ENCODE measurements at regions not wholly inside any gene's neighbourhood (a gene's known extent, or its start where the extent isn't known, plus 50 kb on each side); places are given as distances from the start of the nearest gene placed in this dataset.

DNA sequence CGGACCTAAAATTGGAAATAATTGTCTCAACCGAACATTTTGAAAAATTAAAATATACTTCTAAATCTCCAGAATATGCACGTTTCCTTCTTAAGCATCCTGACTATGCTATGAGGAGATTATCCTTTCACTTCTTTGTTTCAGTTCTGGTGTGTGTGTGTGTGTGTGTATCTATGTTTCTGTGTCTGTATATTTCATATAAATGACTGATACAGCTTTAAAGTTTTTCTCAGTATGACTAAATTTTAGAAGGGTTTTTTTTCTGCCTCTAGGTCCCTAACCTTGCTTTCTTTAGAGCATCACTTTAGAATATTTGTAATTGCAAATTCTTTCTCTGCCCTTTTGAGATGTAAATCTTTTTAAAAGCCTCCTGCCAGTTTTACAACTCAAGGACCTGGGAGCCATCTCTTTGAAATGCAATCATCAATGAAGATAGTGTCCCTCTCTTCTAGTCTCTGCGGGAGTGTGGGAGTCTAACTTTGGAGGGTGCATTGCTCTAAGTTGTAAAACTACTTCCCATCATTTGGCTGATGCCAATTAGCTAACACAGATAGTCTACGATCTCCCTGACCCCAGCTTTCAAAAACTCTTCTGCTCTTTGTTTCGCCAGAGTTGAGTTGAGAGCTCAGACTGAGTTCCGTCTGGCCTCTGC lies 782.0 kb upstream of the ZWINT start:
- Histone ChIP-seq H3K27ac (no peak overlapping the region), H3K4me1 (no peaks in the 10 kb centered on the region), H3K9ac (no peak overlapping the region), H4K20me1 (no peaks in the 10 kb centered on the region), H3K4me3 (no peak overlapping the region), H3K4me2 (no peak overlapping the region), H3K9me3 (no peaks in the 10 kb centered on the region), H3K27me3 (no peaks in the 10 kb centered on the region), H3K36me3 (no peaks in the 10 kb centered on the region)
- TF ChIP-seq Cebpa-rat (IDR thresholded peaks at IDR 0.05), result no peak

GRCh38 chr10:57141708-57142107 lies 780.6 kb upstream of the ZWINT start:
- Histone ChIP-seq H3K9me3 (no peaks in the 10 kb centered on the region), H3K9ac (no peak overlapping the region), H3K4me1 (no peaks in the 10 kb centered on the region), H3K4me2 (no peak overlapping the region), H4K20me1 (no peaks in the 10 kb centered on the region), H3K27ac (no peak overlapping the region), H3K27me3 (no peaks in the 10 kb centered on the region), H3K36me3 (no peaks in the 10 kb centered on the region), H3K4me3 (no peak overlapping the region)
- no peak for TF ChIP-seq Cebpa-rat (IDR thresholded peaks at IDR 0.05)

GRCh38 chr10:57119684-57120083 lies 758.6 kb upstream of the ZWINT start:
- Histone ChIP-seq H3K27me3 (no peaks in the 10 kb centered on the region), H3K4me1 (no peaks in the 10 kb centered on the region), H3K9ac (no peak overlapping the region), H3K4me3 (no peak overlapping the region), H3K4me2 (no peak overlapping the region), H3K27ac (no peak overlapping the region), H3K9me3 (0 out of 2 replicates have a peak, but pooled peaks cover 10% of the 10 kb centered on the region), H4K20me1 (no peaks in the 10 kb centered on the region), H3K36me3 (no peaks in the 10 kb centered on the region)
- no peak for TF ChIP-seq Cebpa-rat (IDR thresholded peaks at IDR 0.05)

- no peaks in the 10 kb centered on the region for H3K27me3 ChIP-seq
- no peak overlapping the region for H3K4me3 ChIP-seq
- no peak for TF ChIP-seq Cebpa-rat (IDR thresholded peaks at IDR 0.05)
- H3K9me3 ChIP-seq, result no peaks in the 10 kb centered on the region
- H3K27ac ChIP-seq, result no peak overlapping the region
- no peak overlapping the region for H3K4me2 ChIP-seq
- H3K9ac ChIP-seq, result no peak overlapping the region
- H4K20me1 ChIP-seq, result no peaks in the 10 kb centered on the region
- no peaks in the 10 kb centered on the region for H3K4me1 ChIP-seq
- H3K36me3 ChIP-seq, result no peaks in the 10 kb centered on the region
Observed at GRCh38 chr10:57113545-57113944, 752.5 kb upstream of the ZWINT start.

DNA sequence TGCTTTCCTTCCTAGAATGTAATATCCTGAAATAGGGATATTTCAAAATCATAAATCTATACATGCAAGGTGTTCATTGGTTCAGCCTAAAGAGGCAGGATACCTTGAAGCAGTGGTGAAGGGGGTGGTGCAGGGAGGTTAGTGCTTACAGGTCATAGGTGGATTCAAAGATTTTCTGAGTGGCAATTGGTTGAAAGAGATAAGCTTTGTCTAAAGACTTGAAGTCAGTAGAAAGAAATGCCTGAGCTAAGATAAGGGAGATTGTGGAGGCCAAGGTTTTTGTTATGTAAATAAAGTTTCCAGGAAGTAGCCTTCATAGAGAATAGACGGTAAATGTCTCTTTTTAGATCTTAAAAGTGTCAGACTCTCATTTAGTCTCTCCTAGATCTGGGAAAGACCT lies 741.2 kb upstream of the ZWINT start:
- Histone ChIP-seq H3K4me2 (no peak overlapping the region), H3K27me3 (no peaks in the 10 kb centered on the region), H4K20me1 (no peaks in the 10 kb centered on the region), H3K4me1 (no peaks in the 10 kb centered on the region), H3K9me3 (no peaks in the 10 kb centered on the region), H3K4me3 (no peak overlapping the region), H3K9ac (no peak overlapping the region), H3K36me3 (no peaks in the 10 kb centered on the region), H3K27ac (no peak overlapping the region)
- no peak for TF ChIP-seq Cebpa-rat (IDR thresholded peaks at IDR 0.05)

GRCh38 chr10:57098146-57098545 lies 737.1 kb upstream of the ZWINT start:
- Histone ChIP-seq H3K4me2 (no peak overlapping the region), H3K9me3 (peaks cover 16% of the 10 kb centered on the region), H3K27ac (no peak overlapping the region), H3K36me3 (no peaks in the 10 kb centered on the region), H3K4me1 (no peaks in the 10 kb centered on the region), H3K4me3 (no peak overlapping the region), H3K27me3 (no peaks in the 10 kb centered on the region), H3K9ac (no peak overlapping the region), H4K20me1 (no peaks in the 10 kb centered on the region)
- no peak for TF ChIP-seq Cebpa-rat (IDR thresholded peaks at IDR 0.05)

GRCh38 chr10:57096044-57096443 lies 735.0 kb upstream of the ZWINT start:
- no peak for TF ChIP-seq Cebpa-rat (IDR thresholded peaks at IDR 0.05)
- no peak overlapping the region for H3K27ac ChIP-seq

DNA sequence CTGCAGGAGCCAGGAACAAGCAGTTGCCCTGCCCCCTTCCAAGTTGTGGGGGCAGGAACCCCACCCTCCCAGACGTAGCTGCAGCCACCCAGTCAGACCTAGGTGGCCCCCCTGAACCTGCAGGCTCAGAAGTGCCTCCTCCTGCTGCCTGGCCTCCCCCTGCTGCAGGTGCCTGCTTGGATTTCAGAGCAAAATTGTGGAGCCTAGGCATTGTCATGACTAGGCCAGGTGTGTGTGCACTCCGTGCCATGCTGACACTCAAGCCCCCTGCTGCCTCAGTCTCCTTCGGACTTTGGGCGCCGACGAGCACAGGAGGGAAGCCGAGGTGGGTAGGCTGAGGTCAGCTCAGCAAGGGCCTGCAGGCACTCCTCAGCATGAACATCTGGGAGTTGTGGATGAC lies 733.9 kb upstream of the ZWINT start:
- Histone ChIP-seq H3K4me1 (no peaks in the 10 kb centered on the region), H3K9ac (no peak overlapping the region), H3K9me3 (peaks cover 16% of the 10 kb centered on the region), H3K27ac (no peak overlapping the region), H3K36me3 (no peaks in the 10 kb centered on the region), H4K20me1 (no peaks in the 10 kb centered on the region), H3K4me3 (no peak overlapping the region), H3K4me2 (no peak overlapping the region), H3K27me3 (no peaks in the 10 kb centered on the region)
- TF ChIP-seq Cebpa-rat (IDR thresholded peaks at IDR 0.05), result no peak

More at GRCh38 chr10:57096044-57096443, 735.0 kb upstream of the ZWINT start:
- Histone ChIP-seq H3K27me3 (no peaks in the 10 kb centered on the region), H3K4me3 (no peak overlapping the region), H3K36me3 (no peaks in the 10 kb centered on the region), H4K20me1 (no peaks in the 10 kb centered on the region), H3K9me3 (peaks cover 16% of the 10 kb centered on the region), H3K4me2 (no peak overlapping the region), H3K4me1 (no peaks in the 10 kb centered on the region), H3K9ac (no peak overlapping the region)

DNA sequence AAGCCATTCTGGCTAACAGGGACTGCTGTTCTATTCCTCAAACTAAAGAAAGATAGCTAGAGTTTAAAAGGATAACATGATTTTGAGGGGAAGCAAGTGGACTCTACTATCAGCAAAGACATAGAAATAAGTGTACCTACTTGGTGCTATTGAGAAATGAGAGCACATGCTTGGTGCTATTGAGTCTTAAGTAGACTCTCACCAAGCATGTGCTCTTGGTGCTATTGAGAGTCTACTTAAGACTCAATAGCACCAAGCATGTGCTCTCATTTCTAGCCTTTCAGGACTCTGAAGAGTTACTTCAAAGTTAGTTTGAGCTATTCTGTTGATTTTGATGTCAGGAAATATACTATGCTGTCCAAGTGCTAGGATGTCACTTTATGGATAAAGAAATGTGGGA lies 733.0 kb upstream of the ZWINT start:
- no peaks in the 10 kb centered on the region for H3K4me1 ChIP-seq
- no peak overlapping the region for H3K27ac ChIP-seq
- H3K27me3 ChIP-seq, result no peaks in the 10 kb centered on the region
- no peak overlapping the region for H3K9ac ChIP-seq
- no peaks in the 10 kb centered on the region for H4K20me1 ChIP-seq
- H3K36me3 ChIP-seq, result no peaks in the 10 kb centered on the region
- H3K4me2 ChIP-seq, result no peak overlapping the region
- no peak for TF ChIP-seq Cebpa-rat (IDR thresholded peaks at IDR 0.05)
- H3K9me3 ChIP-seq, result peaks cover 16% of the 10 kb centered on the region
- H3K4me3 ChIP-seq, result no peak overlapping the region

- Histone ChIP-seq H3K4me2 (no peak overlapping the region), H3K27ac (no peak overlapping the region), H3K27me3 (no peaks in the 10 kb centered on the region), H3K36me3 (no peaks in the 10 kb centered on the region), H4K20me1 (no peaks in the 10 kb centered on the region), H3K9ac (no peak overlapping the region), H3K9me3 (no peaks in the 10 kb centered on the region), H3K4me3 (no peak overlapping the region), H3K4me1 (no peaks in the 10 kb centered on the region)
- no peak for TF ChIP-seq Cebpa-rat (IDR thresholded peaks at IDR 0.05)
Observed at GRCh38 chr10:57053530-57053929, 692.5 kb upstream of the ZWINT start.

DNA sequence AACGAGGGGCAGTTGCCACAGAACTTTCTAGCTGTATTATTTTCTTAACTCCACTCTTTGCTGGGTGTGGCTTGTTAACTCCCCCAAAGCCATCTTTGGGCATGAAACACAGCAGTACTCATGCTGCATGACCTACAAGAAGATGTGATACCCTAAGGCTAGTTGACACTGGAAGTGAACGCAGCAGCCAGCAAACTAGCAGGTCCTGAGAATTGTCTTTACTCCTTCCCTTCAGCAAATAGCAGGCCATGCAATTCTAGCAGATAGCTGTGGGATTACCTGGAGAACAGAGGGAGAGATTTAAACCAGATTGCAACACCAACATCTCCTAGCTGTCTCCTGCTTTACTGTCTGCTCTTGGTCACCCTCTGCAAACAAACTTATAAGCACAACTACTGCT lies 688.0 kb upstream of the ZWINT start:
- Histone ChIP-seq H3K9ac (no peak overlapping the region), H3K4me3 (no peak overlapping the region), H3K4me1 (no peaks in the 10 kb centered on the region), H3K4me2 (no peak overlapping the region), H3K27ac (no peak overlapping the region), H4K20me1 (no peaks in the 10 kb centered on the region), H3K27me3 (no peaks in the 10 kb centered on the region), H3K9me3 (no peaks in the 10 kb centered on the region), H3K36me3 (no peaks in the 10 kb centered on the region)
- no peak for TF ChIP-seq Cebpa-rat (IDR thresholded peaks at IDR 0.05)

Measured in BLaER1 (cell line).